Right forelimb (tissue), 1 donor: ENCODE measurements at regions not wholly inside any gene's neighbourhood (a gene's known extent, or its start where the extent isn't known, plus 50 kb on each side); places are given as distances from the start of the nearest gene placed in this dataset.

Source experiments
- DNase-seq: peaks from one replicate; pipeline ENCODE4 v3.0.0-alpha.2; 2018

DNA sequence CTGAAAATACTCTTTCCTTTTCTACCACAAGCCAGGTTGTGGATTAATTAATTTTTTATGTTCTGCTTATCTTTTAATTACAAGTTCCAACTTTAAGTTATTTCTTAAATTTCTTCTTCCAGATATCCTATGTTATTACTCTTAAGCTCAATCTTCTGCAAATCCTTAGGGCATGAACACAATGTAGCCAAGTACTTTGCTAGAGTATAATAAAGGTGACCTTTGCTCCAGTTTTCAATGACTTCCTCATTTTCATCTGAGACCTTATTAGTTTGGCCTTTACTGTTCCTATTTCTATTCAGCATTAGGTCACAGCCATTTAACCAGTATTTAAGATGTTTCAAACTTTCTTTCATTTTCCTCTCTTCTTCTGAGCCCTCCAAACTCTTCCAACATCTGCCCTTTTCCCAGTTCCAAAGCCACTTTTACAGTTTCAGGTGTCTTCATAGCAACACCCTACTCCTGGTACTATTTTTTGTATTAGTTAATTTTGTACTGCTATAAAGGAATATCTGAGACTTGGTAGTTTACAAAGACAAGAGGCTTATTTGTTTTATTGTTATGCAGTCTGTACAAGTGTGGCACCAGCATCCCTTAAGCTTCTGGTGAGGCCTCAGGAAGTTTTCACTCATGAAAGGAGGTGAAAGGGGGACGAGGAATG lies 886.2 kb upstream of the GHITM start:
- DNase-seq: no peak

DNA sequence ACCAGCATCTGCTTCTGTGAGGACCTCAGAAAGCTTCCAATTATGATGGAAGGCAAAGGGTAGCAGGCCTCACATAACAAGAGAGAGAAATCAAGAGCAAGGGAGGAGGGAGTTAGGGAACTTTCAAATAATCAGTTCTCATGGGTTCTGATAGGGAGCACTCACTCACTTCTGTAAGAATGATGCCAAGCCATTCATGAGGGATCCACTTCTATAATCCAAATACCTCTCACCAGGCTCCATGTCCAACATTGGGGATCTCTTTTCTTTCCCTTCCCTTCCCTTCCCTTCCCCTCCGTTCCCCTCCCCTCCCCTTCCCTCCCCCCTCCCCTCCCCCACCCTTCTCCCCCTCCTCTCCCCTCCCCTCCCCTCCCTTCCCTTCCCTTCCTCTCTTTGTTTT lies 884.6 kb upstream of the GHITM start:
- DNase-seq: no peak

DNA sequence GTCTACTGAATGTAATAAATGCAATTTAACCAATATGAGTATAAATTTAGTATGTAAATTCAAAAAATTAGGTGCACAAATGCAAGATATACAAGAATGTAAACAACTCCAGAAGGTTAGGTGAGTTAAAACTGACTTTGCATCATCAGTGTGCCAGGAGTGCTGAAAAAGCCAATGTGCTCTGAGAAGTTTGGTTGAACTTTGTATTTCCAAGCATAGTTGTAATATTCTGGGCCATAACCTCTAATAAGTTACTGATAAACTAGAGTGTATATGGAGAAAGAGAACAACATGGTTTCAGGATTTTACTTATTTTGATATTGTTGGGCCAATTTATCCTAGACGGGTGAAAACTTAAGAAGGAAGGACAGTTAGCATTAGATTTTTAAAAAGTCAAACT lies 876.9 kb upstream of the GHITM start:
- DNase-seq: no peak

GRCh38 chr10:83272666-83273434 lies 866.5 kb upstream of the GHITM start:
- DNase-seq: no peak

DNA sequence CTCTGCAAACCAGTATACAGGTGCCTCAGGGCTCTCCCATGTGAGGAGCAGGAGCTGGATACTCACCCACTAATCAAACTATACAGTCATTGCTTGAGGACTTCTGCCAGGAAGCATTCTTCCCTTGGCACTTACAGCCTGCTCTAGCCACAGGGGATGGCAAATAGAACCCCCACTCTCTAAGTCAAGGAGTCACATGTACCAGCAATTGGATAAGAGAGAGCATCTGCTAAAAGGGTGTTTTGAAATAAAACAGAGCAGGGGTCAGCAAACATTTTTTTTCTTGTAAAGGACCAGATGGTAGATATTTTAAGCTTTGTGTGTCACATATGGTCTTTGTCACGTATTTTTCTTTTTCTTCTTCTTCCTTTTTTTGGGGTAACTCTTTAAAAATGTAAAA lies 865.2 kb upstream of the GHITM start:
- DNase-seq: no peak

DNA sequence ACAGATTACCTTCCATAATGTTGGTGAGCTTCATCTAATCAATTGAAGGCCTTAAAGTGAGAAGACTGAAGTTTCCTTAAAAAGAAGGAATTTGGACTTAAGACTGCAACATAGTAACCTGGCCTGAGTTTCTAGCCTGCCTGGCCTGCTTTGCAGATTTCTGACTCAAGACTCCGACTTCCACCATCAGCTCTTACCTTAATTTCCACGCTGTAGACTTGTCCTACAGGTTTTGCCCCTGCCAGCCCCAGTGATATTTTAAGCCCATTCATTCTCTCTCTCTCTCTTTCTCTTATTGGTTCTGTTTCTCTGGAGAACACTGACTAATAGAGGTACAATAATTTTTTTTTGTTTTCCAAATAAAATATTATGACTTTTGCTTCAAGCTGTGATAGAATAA lies 862.3 kb upstream of the GHITM start:
- DNase-seq: no peak

DNA sequence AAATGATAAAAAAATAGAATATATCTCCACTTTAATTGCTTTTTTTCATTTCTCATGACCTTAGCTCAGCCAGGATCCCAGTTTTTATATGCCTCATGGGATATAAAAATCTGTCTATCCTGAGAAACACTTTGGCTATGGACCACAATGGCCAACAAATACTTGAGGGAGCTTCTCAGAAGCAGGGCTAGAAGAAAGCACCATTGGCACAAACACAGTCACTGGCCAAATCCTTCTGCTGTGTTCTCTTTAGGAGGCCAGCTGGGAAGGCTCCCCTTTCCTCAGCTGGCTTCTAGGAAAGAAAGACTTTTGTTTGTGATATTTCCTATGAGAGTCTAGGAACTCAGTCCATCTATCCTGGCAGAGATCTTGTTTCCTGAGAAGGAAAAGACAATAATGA lies 856.2 kb upstream of the GHITM start:
- DNase-seq: no peak

GRCh38 chr10:83287374-83287773 lies 851.9 kb upstream of the GHITM start:
- no peak for DNase-seq

DNA sequence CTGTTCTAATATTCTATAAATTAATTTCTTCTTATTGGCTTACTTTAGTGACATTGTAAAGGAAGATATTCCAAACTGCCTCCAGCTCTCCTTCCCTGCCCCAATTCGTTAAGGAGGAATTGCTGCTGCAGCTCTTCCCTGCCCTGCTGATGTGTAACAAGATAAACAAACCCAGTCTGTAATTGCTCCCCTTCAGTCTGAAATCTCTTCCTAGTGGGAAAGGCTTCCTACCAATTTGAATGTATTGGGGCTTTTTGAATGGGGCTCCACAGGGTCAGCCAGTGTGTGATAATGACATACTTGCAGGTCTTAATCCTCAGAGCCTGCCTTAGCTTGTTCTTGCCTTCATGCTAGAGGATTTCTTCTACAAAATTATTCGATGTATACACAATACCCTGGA lies 849.9 kb upstream of the GHITM start:
- DNase-seq: no peak

DNA sequence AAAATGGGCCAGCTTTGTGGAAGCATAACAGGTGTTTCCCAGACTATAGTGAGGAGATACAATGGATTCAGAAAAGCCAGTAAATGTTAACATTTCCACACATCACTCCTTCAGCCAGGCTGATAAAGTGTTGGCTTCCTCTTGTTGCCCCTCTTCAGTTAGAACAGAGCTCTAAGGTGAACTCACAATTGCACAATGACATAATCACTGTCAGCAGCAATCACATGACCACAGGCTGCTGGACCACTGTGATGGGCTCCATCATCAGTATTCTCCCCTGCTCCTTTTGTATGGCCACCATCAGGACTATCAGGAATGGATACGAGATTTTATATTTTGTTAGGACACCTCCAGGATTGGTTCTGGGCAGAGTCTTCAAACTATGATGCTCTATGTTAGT lies 849.4 kb upstream of the GHITM start:
- DNase-seq: no peak

- DNase-seq: no peak
Measured at GRCh38 chr10:83301732-83302131, 837.6 kb upstream of the GHITM start.

GRCh38 chr10:83302623-83303022 lies 836.7 kb upstream of the GHITM start:
- DNase-seq: no peak

DNA sequence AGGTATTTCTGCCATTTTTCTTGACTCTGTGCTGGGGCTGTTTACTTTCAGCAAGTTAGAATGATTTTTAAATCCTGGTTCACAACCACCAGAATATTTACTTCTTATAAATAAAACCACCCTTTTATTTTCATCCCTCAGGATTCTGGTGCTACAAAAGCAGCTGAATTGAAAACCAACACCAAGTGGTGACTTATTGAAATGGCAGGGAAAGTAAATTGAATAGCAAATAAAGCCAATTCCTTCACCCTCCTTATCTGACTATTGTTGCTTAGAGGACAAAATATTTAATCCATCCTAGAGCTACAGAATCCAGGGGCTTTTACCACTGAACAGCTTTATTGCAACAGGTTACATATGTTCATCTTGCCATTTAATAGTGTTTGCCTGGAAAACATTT lies 828.6 kb upstream of the GHITM start:
- no peak for DNase-seq

- no peak for DNase-seq
Measured at GRCh38 chr10:83312570-83312969, 826.7 kb upstream of the GHITM start.

- no peak for DNase-seq
Measured at GRCh38 chr10:83332690-83333089, 806.6 kb upstream of the GHITM start.

GRCh38 chr10:83333566-83333965 lies 805.7 kb upstream of the GHITM start:
- no peak for DNase-seq

DNA sequence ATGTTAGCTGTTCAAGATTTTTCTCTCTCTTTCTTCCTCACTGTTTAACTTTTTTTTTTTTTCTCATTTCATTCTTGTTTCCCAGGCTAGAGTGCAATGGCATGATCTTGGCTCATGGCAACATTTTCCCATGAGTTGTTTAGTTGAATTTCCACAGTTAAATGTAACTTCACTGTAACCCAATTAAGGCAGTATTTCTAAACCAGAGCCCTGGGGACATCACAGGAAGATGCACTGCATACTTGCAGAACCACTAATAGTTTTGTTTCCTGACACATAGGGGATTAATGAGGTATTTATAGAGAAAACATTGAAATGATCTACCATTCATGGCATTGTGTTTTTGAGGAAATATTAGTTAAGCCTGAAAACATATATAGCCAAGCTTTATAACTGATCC lies 795.6 kb upstream of the GHITM start:
- DNase-seq: no peak

DNA sequence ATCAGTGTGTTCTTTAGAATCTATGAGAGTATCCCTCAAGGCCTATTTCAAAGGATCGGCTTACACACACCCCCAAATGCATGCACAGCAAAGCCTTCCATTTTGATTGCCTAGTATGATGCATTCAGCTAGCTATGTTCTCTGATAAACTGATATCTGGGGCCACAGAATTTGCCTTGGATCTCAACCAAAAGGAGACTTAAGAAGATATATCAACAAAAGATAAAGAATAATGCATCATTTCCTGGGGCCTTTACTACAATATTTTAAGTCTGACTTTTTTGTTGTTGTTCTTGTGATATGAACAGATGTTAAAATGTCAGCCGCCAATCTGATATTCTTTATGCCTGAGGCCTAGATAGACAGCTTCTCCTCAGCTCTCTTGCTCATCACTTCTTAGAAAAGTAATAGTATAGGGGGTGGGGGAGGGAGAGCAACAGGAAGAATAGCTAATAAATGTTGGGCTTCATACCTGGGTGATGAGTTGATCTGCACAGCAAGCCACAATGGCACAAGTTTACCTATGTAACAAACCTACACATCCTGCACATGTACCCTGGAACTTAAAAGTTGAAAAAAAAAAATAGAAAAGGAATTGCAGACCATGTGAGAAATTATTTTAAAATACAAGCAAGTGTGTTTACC lies 792.9 kb upstream of the GHITM start:
- DNase-seq: no peak

DNA sequence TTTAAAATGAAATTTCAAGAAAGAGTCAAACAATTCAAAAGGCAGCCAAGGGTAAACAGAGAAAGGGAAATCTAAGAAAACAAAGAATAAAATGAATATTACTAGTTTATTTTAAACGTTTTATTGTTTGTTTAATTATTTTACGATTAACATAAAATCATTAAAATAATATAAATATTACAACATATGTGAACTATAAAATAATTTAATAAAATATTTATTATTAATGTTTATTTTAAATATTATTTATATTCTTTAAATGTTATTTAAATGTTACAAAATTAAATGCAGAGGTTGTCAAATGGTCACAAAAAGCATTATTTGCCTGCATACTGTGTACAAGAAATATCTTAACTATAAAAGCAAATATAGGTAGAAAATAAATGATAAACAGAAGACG lies 786.7 kb upstream of the GHITM start:
- no peak for DNase-seq

DNA sequence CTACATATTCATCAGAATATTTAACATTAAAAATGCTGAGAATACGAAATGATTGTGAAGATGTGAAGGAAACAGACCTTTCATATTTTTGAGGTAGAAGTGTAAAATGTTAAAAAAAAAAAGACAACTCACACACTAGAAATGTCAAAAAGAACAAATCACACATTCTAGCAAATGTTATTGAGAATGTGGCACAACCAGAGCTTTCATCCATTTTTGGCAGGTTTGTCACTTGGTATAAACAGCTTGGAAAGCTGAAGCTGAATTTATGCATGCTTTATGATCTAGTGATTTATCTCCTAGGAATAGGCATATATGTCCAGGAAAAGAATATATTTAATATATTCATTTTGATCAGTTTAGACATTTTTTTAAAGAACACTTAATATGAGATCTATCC lies 784.9 kb upstream of the GHITM start:
- no peak for DNase-seq

GRCh38 chr10:83357004-83357403 lies 782.3 kb upstream of the GHITM start:
- no peak for DNase-seq

- no peak for DNase-seq
Measured at GRCh38 chr10:83357627-83358026, 781.7 kb upstream of the GHITM start.

DNA sequence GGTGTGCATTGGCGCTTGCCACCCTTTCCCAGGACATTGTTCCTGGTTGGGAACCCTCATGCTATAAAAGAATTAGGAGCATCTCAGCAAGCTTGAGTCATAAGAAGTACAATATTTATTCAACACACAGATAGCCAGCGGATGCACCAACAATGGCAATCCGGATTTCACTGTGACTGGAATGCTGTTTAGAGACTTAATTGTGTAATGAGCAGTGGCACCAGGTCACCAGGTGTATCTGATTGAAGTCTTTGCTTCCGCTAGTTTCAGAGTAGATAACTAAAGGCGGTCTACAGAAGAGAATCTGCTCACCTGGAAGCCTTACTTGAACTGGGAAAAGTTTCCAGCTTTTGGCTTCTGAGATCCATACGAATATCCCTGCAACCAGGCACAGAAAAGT lies 772.3 kb upstream of the GHITM start:
- no peak for DNase-seq
